ENCODE measurements at regions not wholly inside any gene's neighbourhood (a gene's known extent, or its start where the extent isn't known, plus 50 kb on each side); places are given as distances from the start of the nearest gene placed in this dataset.
"Not testable (repeated sequence)": the region's sequence is repeated elsewhere in the genome, so short reads cannot be mapped to it uniquely, and the experiment has no call there.

- DNase-seq (ENCODE audit: low read depth), result no peak
These were observed 290.5 kb upstream of the RASA1 start for GRCh38 chr5:86977190-86977589.

DNA sequence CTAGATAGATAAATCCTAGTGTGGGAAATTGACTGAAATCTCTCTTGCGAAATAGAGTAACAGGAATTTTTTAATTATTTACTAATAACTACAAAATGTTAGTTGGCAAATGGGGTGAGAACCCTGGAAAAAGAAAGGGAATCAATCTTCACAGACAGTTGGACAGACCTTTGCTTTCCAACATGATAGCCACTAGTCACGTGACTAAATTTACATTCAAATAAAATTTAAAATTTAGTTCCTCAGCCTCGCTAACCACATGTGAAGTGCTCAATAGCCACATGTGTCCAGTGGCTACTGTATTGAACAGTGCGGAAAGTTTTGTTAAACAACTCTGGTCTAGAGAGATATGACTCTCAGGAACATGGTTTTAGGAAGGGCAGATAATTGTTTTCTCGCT, 289.9 kb upstream of the RASA1 start:
- no peak for DNase-seq (ENCODE audit: low read depth)

GRCh38 chr5:86979811-86980411, 287.8 kb upstream of the RASA1 start:
- peak; percentile 65 for DNase-seq (ENCODE audit: low read depth)

- DNase-seq (ENCODE audit: low read depth), result no peak
These were observed 285.8 kb upstream of the RASA1 start for GRCh38 chr5:86981898-86982297.

- no peak for DNase-seq (ENCODE audit: low read depth)
These were observed 284.5 kb upstream of the RASA1 start for GRCh38 chr5:86983208-86983607.

DNA sequence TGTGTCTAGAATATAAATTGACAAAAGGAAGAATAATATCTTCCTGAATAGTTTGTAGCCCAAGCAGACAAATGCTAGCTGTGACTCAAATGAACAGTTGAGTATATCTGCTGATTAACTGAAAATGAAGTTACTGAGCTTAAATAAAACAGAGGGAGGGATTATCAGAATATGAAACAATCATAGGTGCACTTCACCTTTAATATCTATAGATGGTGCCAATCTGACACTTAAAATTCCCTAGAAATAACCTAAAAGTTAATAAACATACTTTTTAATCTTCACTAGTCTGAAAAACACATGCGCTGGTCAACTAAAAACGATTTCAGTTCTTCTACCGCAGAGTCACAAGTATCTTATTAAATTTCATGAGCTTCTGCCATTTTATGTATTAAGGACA, 280.8 kb upstream of the RASA1 start:
- no peak for DNase-seq (ENCODE audit: low read depth)

DNA sequence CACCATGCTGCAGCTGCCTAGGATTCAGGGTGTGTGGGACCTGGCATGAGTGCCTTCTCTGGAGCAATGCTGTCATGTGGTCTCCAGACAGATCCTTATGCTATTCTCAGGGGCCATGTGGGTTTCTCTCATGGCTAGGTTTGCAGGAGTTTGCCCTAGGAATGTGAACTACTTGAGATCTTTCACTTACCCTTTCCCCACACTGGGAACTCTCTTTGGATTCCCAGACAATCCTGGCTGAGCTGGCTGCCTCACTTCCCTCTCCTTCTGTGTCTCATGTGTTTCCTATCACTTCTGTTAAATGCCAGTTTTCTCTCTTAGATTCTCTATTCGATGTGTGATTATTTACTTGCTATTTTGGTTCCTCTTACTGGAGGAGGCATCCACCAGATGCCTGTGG, 270.2 kb upstream of the RASA1 start:
- DNase-seq (ENCODE audit: low read depth), result no peak

DNA sequence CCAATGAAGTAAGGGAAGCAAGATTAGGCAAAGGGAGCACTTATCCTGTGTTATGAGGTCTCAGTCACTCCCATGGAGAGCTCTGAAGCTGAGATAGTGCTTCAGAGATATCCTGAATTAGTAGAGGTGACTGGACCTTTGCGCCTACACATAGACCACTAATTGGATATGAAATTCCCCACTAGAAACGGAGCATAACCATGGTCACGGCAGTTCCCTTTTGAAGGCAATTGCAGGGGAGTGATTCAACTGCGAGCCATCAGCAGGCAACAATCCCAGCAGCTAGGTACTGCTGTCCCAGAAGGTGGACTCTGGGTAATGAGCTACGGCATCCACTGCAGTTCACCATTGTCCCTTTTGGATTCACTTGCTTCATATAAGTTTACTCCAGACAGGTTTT, 267.7 kb upstream of the RASA1 start:
- no peak for DNase-seq (ENCODE audit: low read depth)

GRCh38 chr5:87002485-87002884, 265.2 kb upstream of the RASA1 start:
- no peak for DNase-seq (ENCODE audit: low read depth)

DNA sequence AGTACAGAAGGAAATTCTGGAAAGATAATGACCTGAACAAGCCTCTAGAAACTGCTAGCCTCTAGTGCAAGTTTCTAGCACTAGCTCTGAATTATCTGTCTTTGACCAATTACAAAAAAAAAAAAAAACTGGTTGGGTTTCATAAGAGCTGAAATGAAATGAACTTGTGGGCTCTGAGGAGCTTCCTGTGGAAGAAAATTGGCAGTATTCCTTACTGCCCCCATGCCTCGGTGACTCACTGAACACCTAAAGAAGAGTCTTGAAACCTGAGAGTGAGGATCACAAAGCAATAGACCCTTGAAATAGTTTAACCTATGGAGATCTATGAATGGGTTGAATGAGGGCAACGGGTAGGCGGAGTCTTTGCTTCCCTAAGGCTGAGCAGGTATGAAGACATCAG, 263.6 kb upstream of the RASA1 start:
- DNase-seq (ENCODE audit: low read depth), result no peak

DNA sequence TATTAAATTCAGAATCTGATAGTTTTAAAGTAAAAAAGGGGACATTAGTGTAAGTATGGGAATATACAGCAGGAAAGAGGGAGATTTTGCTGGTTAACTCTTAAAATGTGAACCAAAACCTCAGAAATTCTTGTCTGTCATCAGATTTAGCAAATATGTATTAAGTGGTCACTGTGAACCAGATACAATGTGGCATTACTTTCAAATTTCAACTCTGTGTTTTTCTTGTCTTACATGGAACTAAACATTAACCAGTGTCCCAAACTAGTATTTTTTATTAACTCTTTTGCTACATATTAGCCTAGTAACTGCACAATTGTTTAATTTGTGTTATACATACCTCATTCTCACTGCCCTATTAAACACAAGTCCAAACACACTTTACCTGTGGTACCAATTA, 259.9 kb upstream of the RASA1 start:
- no peak for DNase-seq (ENCODE audit: low read depth)

DNA sequence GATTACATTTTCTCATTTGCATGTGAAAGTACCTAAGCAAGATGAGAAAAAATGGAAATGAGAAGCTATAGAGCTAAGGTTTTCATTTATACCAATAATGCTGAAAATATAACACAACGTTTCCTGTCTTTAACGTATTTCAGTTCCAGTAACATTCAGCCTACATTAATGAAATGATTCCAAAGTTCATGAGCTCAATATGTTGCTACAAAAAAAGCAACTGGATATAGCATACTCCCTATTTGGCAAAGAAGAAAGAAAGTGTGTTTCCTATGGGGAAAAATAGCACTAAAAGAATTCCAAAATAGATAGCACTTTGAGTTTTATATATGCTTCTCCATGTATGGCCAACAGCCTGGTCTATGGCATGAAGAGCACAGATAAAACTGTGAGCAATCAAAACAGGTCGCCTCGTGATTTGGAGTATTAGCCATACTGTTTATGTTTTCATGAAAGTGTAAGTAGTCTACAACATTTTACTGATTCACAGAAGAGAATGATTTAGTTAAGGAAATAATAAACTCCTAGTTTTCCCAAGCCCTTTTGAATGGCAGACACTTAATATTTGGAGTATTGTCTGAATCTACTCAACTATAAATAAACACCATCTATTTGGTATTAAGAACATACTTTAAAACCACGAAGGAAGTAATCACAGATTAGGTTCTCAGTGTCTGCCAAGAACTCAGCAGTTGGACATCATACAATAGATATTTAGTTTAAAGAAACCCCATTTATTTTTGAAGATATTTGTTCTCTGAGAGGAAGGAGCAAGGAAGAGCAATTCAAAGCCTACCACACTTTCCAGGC, 258.7 kb upstream of the RASA1 start:
- DNase-seq (ENCODE audit: low read depth), result no peak

GRCh38 chr5:87010736-87011135, 256.9 kb upstream of the RASA1 start:
- DNase-seq (ENCODE audit: low read depth), result no peak

- no peak for DNase-seq (ENCODE audit: low read depth)
These were observed 251.8 kb upstream of the RASA1 start for GRCh38 chr5:87015901-87016300.

- DNase-seq (ENCODE audit: low read depth), result no peak
These were observed 247.4 kb upstream of the RASA1 start for GRCh38 chr5:87020099-87020934.

GRCh38 chr5:87022415-87022814, 245.3 kb upstream of the RASA1 start:
- no peak for DNase-seq (ENCODE audit: low read depth)

GRCh38 chr5:87027570-87027969, 240.1 kb upstream of the RASA1 start:
- no peak for DNase-seq (ENCODE audit: low read depth)

DNA sequence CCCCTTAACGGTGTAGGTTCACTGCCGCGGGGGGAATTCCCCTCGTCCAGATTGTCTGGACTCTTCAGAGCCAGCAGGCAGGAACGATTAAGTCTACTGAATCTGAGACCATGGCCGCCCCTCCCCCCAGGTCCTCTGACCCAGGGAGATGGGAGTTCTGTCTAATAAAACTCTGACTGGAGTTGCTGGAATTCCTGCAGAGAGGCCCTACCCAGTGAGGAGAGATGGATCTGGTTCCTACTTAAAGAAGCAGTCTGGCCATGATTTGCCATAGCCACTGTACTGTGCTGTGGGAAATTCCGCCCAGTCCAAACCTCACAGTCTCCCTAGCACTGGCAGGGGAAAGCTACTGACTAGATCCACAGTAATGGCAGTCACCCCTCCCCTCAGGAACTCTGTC, 237.7 kb upstream of the RASA1 start:
- DNase-seq (ENCODE audit: low read depth), result no peak

DNA sequence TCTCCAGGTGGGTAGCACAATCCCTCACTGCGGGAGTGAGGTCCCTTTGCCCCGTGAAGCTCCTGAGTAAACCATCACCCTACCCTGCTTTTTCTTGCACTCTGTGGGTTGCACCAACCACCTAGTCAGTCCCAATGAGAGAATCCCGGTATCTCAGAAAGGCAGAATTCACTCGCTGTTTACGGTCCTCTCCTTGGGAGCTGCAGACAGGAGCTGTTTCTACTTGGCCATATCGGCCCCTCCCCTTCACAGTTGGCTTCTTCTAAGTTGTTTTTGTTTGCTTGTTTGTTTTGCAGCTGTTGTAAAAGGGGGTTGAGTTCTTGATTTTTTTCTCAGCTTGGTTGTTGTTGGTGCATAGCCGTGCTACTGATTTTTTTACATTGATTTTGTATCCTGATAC, 237.0 kb upstream of the RASA1 start:
- DNase-seq (ENCODE audit: low read depth), result no peak

GRCh38 chr5:87034557-87034956, 233.1 kb upstream of the RASA1 start:
- DNase-seq (ENCODE audit: low read depth), result no peak

DNA sequence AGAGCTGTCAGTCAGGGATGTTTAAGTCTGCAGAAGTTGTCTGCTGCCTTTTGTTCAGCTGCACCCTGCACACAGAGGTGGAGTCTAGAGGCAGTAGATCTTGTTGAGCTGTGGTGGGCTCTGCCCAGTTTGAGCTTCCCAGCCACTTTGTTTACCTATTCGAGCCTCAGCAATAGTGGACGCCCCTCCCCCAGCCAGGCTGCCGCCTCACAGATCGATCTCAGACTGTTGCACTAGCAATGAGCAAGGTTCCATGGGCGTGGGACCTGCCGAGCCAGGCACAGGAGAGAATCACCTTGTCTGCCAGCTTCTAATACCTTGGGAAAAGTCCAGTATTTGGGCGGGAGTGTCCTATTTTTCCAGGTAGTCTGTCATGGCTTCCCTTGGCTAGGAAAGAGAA, 225.1 kb upstream of the RASA1 start:
- DNase-seq (ENCODE audit: low read depth), result no peak

GRCh38 chr5:87048156-87048555, 219.5 kb upstream of the RASA1 start:
- DNase-seq (ENCODE audit: low read depth), result no peak

DNA sequence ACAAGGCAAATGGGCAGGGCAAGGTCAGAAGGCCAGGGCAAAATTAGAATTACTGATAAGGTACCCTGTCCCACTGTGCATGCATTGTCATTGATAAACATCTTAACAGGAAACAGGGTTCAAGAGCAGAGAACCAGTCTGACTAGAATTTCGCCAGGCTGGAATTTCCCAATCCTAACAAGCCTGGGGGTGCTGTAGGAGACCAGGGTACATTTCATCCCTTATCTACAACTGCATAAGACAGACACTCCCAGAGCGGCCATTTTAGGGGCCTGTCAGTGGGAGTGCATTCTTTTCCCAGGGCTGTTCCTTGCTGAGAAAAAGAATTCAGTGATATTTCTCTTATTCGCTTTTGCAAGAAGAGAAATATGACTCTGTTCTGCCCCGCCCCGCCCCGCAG, 218.7 kb upstream of the RASA1 start:
- not testable (repeated sequence) for DNase-seq (ENCODE audit: low read depth)
